HG03558 (cell line): ENCODE measurements at regions not wholly inside any gene's neighbourhood (a gene's known extent, or its start where the extent isn't known, plus 50 kb on each side); places are given as distances from the start of the nearest gene placed in this dataset.
"Not testable (repeated sequence)": the region's sequence is repeated elsewhere in the genome, so short reads cannot be mapped to it uniquely, and the experiment has no call there.

ENCODE experiments used
- ATAC-seq: cut with Tn5 transposase; IDR thresholded peaks from one replicate; pipeline ENCODE4 v1.9.1; 2021; ENCODE audit warnings: moderate number of reproducible peaks; ENCODE audit not compliant: unreplicated experiment; ENCODE audit errors: extremely low read depth

GRCh38 chr12:75747572-75748021 lies 236.2 kb upstream of the KRR1 start:
- ATAC-seq, result no peak

- ATAC-seq, result no peak
Observed at GRCh38 chr12:75746621-75747020, 235.2 kb upstream of the KRR1 start.

DNA sequence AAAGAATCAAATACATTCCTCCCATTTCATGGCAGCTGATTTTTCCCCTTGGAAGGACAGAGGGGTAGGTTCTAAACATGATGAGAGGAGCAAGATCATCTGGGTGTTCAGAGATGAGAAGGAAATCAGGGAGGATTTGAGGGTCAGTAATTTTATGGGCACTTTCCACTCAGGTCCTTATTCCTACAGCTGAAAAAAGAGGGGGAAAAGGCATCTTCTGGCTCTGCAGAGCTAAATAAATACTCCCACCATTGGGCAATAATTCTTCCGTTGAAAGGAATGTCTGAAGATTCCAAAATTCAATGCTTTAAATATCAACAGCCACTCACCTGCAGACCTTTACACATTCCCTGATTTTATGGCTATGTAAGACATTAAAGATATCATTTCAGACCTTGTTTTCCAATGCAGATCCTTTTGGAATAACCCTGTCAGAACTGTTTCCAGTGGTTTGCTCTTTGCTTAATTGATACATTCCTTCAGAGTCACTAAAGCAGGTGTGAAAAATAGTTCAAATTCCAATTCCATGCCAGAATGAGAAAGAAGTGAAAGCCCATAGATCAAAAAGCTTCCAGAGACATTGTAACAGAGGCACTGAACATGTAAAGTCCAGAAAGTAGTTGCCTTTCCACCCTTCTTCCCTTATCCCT lies 233.3 kb upstream of the KRR1 start:
- ATAC-seq, result no peak

GRCh38 chr12:75742961-75743360 lies 231.6 kb upstream of the KRR1 start:
- ATAC-seq, result no peak

DNA sequence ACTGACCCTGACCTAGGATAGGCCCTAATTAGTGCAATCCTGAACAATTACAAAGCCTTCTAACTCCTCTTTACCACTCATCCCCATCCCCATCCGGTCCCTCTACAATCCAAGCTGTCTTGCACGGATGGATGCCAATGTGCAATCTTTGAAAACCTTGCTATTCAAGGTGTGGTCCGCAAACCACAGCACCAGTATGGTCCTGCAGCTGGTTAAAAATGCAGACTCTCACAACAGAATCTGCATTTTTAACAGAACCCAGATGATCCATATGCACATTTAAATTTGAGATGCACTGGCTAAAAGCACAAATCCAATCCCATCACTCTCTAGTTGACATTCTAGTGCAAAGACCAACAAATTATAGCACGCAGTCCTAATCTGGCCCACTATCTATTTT lies 230.6 kb upstream of the KRR1 start:
- no peak for ATAC-seq

DNA sequence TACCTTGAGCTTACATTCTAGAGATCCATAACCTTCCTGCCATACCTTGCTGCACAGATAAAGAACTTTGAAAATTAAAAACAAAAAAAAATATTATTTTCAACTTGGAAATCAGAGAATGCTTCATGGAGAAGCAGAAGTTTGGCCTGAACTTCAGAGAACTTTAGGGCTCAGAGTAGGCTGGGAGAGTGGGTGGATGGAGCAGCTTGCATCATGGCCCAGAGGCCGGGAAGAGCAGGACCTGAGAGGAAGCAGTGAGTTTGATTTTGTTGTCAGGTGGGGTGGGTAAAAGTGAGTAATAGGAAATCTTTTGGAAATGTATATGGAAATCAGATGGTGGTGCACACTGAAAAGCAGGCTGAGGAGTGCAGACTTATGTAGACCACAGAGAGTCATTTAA lies 228.5 kb upstream of the KRR1 start:
- no peak for ATAC-seq

- not testable (repeated sequence) for ATAC-seq
Observed at GRCh38 chr12:75739098-75739497, 227.7 kb upstream of the KRR1 start.

- ATAC-seq, result peak; percentile 99
Observed at GRCh38 chr12:75738486-75738885, 227.1 kb upstream of the KRR1 start.

DNA sequence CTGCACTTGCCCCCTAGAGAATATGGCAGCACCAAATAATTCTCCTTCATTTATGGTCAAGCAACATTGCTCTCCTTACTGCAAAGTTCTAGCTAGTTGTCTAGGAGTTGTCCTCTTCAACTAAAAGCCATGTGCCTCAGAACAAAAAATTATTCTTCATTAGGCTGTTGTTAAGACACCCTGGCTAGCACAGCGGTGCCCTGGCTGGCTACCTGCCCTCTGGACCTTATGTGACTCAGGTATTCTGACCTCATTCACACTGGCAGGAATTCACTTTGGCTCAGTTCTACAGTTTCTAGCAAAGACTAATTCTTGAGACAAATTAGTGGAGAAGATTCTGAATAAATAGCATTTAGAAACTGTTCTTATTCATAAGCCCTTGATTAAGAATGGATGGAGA lies 224.4 kb upstream of the KRR1 start:
- no peak for ATAC-seq

GRCh38 chr12:75728826-75729225 lies 217.4 kb upstream of the KRR1 start:
- no peak for ATAC-seq

DNA sequence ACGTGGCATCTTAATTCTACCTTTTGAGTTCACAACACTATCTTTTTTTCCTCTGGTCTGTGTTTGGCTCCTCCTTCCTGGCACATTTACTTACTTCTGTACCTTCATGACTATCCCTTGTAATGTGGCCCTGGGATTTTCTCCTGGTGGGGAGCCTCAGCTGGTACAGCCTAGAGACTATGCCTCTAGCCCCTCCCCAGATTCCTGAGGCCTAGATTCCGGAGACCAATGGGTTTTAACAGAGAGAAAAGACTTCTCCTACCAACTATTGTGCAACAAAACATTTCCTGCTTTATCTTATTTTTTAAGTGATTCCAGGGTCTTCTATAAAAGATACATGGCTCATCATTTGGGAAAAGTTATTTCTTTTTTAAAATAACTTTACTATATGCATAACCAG lies 216.2 kb upstream of the KRR1 start:
- ATAC-seq, result no peak

DNA sequence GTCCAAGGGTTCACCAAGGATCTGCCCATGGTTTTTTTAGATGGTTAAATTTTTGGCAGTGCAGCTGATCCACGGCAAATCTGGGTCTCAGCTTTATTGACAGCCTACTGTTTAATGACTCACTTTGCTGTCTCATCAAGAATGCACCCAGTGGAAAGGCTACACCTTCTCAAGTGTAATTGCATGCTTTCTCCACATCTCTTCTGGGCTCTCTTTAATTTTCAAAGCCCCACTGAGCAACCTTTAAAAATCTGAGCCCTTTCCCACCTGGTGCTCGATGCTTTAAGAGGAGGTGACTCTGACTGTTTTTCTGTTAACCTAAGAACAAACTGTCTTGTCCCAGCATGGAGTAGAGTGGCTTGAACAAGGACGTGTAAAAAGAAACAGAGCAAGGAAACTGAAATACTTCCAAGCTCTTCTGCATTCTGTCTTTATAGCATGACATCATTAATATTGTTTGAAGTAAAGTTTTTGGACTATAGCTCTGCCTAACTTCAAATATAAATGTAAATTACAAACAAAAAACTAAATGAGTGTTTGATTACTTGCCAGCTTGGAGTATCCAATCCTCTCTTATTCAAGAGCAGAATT lies 214.2 kb upstream of the KRR1 start:
- ATAC-seq, result no peak

- no peak for ATAC-seq
Observed at GRCh38 chr12:75724928-75725312, 213.5 kb upstream of the KRR1 start.

DNA sequence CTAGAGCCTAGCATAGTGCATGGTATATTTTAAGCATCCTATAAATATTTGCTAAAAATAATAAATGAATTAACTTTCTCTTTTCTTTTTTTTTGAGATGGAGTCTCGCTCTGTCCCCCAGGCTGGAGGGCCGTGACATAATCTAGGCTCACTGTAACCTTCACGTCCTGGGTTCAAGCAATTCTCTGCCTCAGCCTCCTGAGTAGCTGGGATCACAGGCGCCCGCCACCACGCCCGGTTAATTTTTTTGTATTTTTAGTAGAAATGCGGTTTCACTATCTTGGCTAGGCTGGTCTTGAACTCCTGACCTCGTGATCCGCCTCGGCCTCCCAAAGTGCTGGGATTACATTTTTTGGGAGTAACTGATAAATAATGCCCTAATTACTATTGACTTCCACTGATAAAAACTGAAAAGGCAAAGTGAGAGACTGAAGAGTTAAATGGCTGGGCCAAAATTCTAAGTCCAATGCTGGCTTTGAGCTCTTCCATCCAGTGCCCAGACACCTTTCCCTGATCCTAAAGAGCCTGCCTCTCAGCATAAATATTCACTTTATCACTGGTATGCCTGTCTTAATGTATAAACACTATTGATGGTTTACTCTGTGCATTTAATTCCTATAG lies 213.0 kb upstream of the KRR1 start:
- no peak for ATAC-seq

DNA sequence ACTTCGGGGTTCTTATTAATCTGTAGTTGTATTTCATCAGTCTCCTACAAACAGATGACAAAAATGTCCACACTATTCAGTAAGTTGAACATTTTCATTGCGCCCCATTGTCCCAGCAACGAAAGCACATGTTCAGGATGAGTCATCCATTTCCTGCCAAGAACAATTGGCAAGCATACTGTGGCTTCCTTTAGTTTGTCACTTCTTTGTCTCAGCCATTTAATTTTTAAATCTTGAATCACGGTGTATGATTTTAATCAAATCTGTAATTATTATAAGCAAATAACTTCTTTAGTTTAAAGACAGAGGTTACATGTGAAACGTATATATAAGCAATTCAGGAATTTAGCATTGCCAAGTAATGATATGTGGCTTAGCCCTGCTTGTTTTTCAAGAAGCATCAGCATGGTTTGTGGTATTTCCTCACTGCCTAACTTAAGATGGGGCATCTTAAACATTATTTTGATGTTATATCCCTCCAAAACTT lies 211.3 kb upstream of the KRR1 start:
- ATAC-seq, result no peak

- ATAC-seq, result no peak
Observed at GRCh38 chr12:75721796-75722195, 210.4 kb upstream of the KRR1 start.

- no peak for ATAC-seq
Observed at GRCh38 chr12:75720812-75721641, 209.6 kb upstream of the KRR1 start.

- ATAC-seq, result no peak
Observed at GRCh38 chr12:75717902-75718301, 206.5 kb upstream of the KRR1 start.

DNA sequence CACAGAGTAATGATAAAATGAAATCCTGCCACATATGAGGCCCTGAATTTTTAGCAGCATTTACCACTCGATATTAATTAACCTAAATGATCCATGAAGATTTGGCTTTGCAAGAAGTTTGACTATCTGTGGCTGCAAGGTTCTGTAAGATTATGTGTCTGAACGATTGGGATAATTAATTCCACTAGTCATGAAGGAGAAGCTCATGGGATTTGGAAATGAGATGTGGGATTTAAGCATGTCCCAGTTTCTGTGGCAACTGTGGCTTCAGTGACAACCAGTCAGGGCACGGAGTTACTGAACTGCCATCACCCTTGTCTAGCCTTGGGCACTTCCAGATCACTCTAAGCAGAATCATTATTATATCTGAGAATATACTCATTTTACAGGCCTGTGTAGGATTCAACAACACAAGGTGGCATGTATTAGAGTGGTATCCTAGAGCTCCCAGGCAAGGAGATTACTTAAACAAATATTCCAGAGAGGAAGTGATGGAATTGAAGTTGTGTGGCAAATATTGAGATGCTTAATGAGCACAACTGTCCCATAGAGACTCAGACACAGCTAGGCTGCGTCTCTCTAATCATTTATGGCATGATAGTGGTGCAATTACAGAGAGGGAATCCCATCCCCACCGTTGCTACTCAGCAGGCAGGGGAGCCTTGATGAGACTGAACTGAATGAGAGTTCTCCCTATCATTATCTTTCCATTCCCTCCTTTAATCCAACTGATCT lies 205.0 kb upstream of the KRR1 start:
- no peak for ATAC-seq

GRCh38 chr12:75715682-75716081 lies 204.3 kb upstream of the KRR1 start:
- ATAC-seq, result no peak
